SU-DHL-6 (cell line): ENCODE measurements at regions not wholly inside any gene's neighbourhood (a gene's known extent, or its start where the extent isn't known, plus 50 kb on each side); places are given as distances from the start of the nearest gene placed in this dataset.

ENCODE experiments used
- H2AFZ ChIP-seq: fragments of 200-600 bp; sonication (generic); 2 replicates; pipeline ENCODE4 v1.6.1; 2014; ENCODE audit warnings: low read depth, mild to moderate bottlenecking, moderate library complexity, mixed read lengths, antibody characterized with exemption, low read length; ENCODE audit not compliant: severe bottlenecking
- H3F3A ChIP-seq: fragments of 200-600 bp; shearing (Covaris generic); 2 replicates; pipeline ENCODE4 v1.6.0; 2016; ENCODE audit warnings: antibody characterized with exemption, mild to moderate bottlenecking; ENCODE audit not compliant: insufficient read depth
- H3K27ac ChIP-seq: fragments of 200-600 bp; sonication (generic); 2 replicates; pipeline ENCODE4 v1.5.1; 2016; ENCODE audit warnings: low read depth, mild to moderate bottlenecking, low read length, moderate library complexity, mixed read lengths
- H3K27me3 ChIP-seq: fragments of 200-600 bp; sonication (generic), shearing (Covaris generic); 2 replicates; pipeline ENCODE4 v1.6.0; 2014; ENCODE audit warnings: mild to moderate bottlenecking, low read length
- H3K36me3 ChIP-seq: fragments of 200-600 bp; sonication (generic); 2 replicates; pipeline ENCODE4 v1.6.1; 2014; ENCODE audit warnings: mild to moderate bottlenecking, low read length, mixed read lengths
- H3K4me2 ChIP-seq: fragments of 300-600, 200-600 bp; shearing (Covaris generic), sonication (generic); 2 replicates; pipeline ENCODE4 v1.6.0; 2014; ENCODE audit warnings: low read length, low read depth, mild to moderate bottlenecking; ENCODE audit not compliant: poor library complexity, severe bottlenecking
- H3K4me3 ChIP-seq: fragments of 200-600 bp; sonication (generic); 2 replicates; pipeline ENCODE4 v1.5.1; 2014; ENCODE audit warnings: antibody characterized with exemption, low read length, mild to moderate bottlenecking, mixed read lengths; ENCODE audit not compliant: insufficient read depth, poor library complexity, severe bottlenecking
- H3K79me2 ChIP-seq: fragments of 200-600 bp; sonication (generic); 2 replicates; pipeline ENCODE4 v1.6.1; 2014; ENCODE audit warnings: mild to moderate bottlenecking, low read length, moderate library complexity; ENCODE audit not compliant: insufficient read depth
- H3K9ac ChIP-seq: fragments of 200-600 bp; sonication (generic); 2 replicates; pipeline ENCODE4 v1.7.0; 2014; ENCODE audit warnings: mild to moderate bottlenecking, low read length
- H3K9me2 ChIP-seq: fragments of 200-600 bp; sonication (generic); replicated peaks from 2 replicates; pipeline ENCODE4 v1.6.1; 2014; ENCODE audit warnings: low read length; ENCODE audit not compliant: insufficient read depth
- H3K9me3 ChIP-seq: fragments of 200-600 bp; sonication (generic); 2 replicates; pipeline ENCODE4 v1.6.1; 2014; ENCODE audit warnings: low read length, mixed read lengths; ENCODE audit not compliant: insufficient read depth
- H4K20me1 ChIP-seq: fragments of 200-600 bp; sonication (generic); 2 replicates; pipeline ENCODE4 v1.6.1; 2014; ENCODE audit warnings: low read depth, mild to moderate bottlenecking, antibody characterized with exemption, low read length, moderate library complexity, mixed read lengths
- CTCF ChIP-seq: fragments of 200-600 bp; sonication (generic); IDR thresholded peaks from one replicate; pipeline ENCODE4 v1.5.1; 2017; ENCODE audit warnings: antibody characterized with exemption, mild to moderate bottlenecking, low read length, moderate library complexity; ENCODE audit not compliant: insufficient read depth, poor library complexity, severe bottlenecking
- EZH2phosphoT487 ChIP-seq: fragments of 200-600 bp; sonication (generic), shearing (Covaris generic); conservative IDR thresholded peaks from 2 replicates; pipeline ENCODE4 v1.6.1; 2018; ENCODE audit warnings: mild to moderate bottlenecking, antibody characterized with exemption, low read length, moderate library complexity, mixed read lengths

- Histone ChIP-seq H3K4me3 (no peak overlapping the region), H3K9me3 (no peaks in the 10 kb centered on the region), H3K4me2 (no peak overlapping the region), H2AFZ (no peak overlapping the region), H3K9ac (no peak overlapping the region), H3K27ac (no peak overlapping the region), H3K36me3 (no peaks in the 10 kb centered on the region), H3K79me2 (no peaks in the 10 kb centered on the region), H3F3A (no peaks in the 10 kb centered on the region), H4K20me1 (no peaks in the 10 kb centered on the region), H3K9me2 (no peaks in the 10 kb centered on the region), H3K27me3 (no peaks in the 10 kb centered on the region)
- TF ChIP-seq EZH2phosphoT487, result no peak
- TF ChIP-seq CTCF, result no peak
Measured at GRCh38 chr10:35903021-35903420, 260.9 kb upstream of the FZD8 start.

GRCh38 chr10:35898716-35899440 lies 256.8 kb upstream of the FZD8 start:
- Histone ChIP-seq H3K27ac (no peak overlapping the region), H3K79me2 (no peaks in the 10 kb centered on the region), H3K9ac (no peak overlapping the region), H4K20me1 (no peaks in the 10 kb centered on the region), H3K4me2 (no peak overlapping the region), H3K4me3 (no peak overlapping the region), H3K9me2 (no peaks in the 10 kb centered on the region), H2AFZ (no peak overlapping the region), H3K27me3 (no peaks in the 10 kb centered on the region), H3K36me3 (no peaks in the 10 kb centered on the region), H3F3A (no peaks in the 10 kb centered on the region), H3K9me3 (no peaks in the 10 kb centered on the region)
- TF ChIP-seq CTCF, result no peak
- TF ChIP-seq EZH2phosphoT487, result no peak

GRCh38 chr10:35896001-35896400 lies 253.9 kb upstream of the FZD8 start:
- no peak overlapping the region for H3K4me2 ChIP-seq
- TF ChIP-seq CTCF, result no peak
- H3K36me3 ChIP-seq, result no peaks in the 10 kb centered on the region
- H3K4me3 ChIP-seq, result no peak overlapping the region
- no peaks in the 10 kb centered on the region for H3K9me2 ChIP-seq
- H3K79me2 ChIP-seq, result no peaks in the 10 kb centered on the region
- H3K9me3 ChIP-seq, result no peaks in the 10 kb centered on the region
- H3K9ac ChIP-seq, result no peak overlapping the region
- no peaks in the 10 kb centered on the region for H3K27me3 ChIP-seq
- no peaks in the 10 kb centered on the region for H3F3A ChIP-seq
- H3K27ac ChIP-seq, result no peak overlapping the region
- H4K20me1 ChIP-seq, result no peaks in the 10 kb centered on the region
- no peak overlapping the region for H2AFZ ChIP-seq
